GM12878 (cell line): ENCODE measurements at regions not wholly inside any gene's neighbourhood (a gene's known extent, or its start where the extent isn't known, plus 50 kb on each side); places are given as distances from the start of the nearest gene placed in this dataset.

ENCODE experiments used
- ATAC-seq: fragments of 200-7000 bp; cut with Tn5 transposase; 3 replicates; pipeline ENCODE4 v1.9.1; 2020; ENCODE audit warnings: mild to moderate bottlenecking, moderate library complexity
- BruUV-seq: library from RNA; stranded (reverse); fragments of 400-500 nt; replicated peaks from 2 replicates; lab custom pipeline; 2021; lab: Mats Ljungman, UMichigan
- CTCF ChIA-PET: fragments of 300-600 bp; sonication (Branson Sonifier 250); formaldehyde crosslinking; extraction: SDS; loops from one replicate; lab custom pipeline; 2021; ENCODE audit warnings: inconsistent platforms; lab: Yijun Ruan, JAX
- POLR2A ChIA-PET: fragments of 350-600 bp; formaldehyde crosslinking; extraction: SDS; loops from one replicate; lab custom pipeline; 2021; ENCODE audit warnings: inconsistent platforms; lab: Charles Lee
- RAD21 ChIA-PET: fragments of 300-600 bp; sonication (Branson Sonifier 250); formaldehyde crosslinking; loops from one replicate; lab custom pipeline; 2023; ENCODE audit warnings: antibody characterized with exemption; ENCODE audit not compliant: unreplicated experiment; lab: Charles Lee
- SMC1A ChIA-PET: fragments of 300-600 bp; sonication (Branson Sonifier 250); formaldehyde crosslinking; loops from one replicate; lab custom pipeline; 2023; ENCODE audit not compliant: unreplicated experiment, uncharacterized antibody; lab: Charles Lee
- DNase-seq: peaks from one replicate; pipeline ENCODE4 v3.0.0-alpha.2; 2011; ENCODE audit warnings: low read depth, low spot score
- FAIRE-seq: peaks from 3 replicates; lab custom pipeline; 2011; peaks lifted over from hg19 to GRCh38; lab: Jason Lieb, UNC
- H2AFZ ChIP-seq: 2 replicates; pipeline ENCODE4 v1.6.0; 2011; ENCODE audit warnings: low read depth, low read length, control low read depth; ENCODE audit not compliant: control insufficient read depth
- H3K27ac ChIP-seq: 2 replicates; pipeline ENCODE4 v1.5.1; 2011; ENCODE audit warnings: control low read depth; ENCODE audit not compliant: control insufficient read depth, insufficient read depth
- H3K27me3 ChIP-seq, 2 experiments: replicated peaks in 1 of 2; 2 replicates each; pipeline versions ENCODE4 v1.6.0 to v1.6.1; 2011; ENCODE audit warnings: low read length in 1 of 2; ENCODE audit not compliant: control insufficient read depth in 2 of 2, insufficient read depth in 2 of 2
- H3K36me3 ChIP-seq, 2 experiments: 2 replicates each; pipeline ENCODE4 v1.5.1; 2011; ENCODE audit warnings: low read length in 1 of 2; ENCODE audit not compliant: control insufficient read depth in 2 of 2, insufficient read depth in 2 of 2
- H3K4me1 ChIP-seq: 2 replicates; pipeline ENCODE4 v1.6.1; 2011; ENCODE audit warnings: mild to moderate bottlenecking, low read length, moderate library complexity, mixed read lengths; ENCODE audit not compliant: control insufficient read depth, insufficient read depth
- H3K4me2 ChIP-seq: 2 replicates; pipeline ENCODE4 v1.6.0; 2011; ENCODE audit warnings: control low read depth; ENCODE audit not compliant: control insufficient read depth, insufficient read depth
- H3K4me3 ChIP-seq: fragments of 200-600 bp; sonication (generic); 2 replicates; pipeline ENCODE4 v1.5.1; 2016
- H3K79me2 ChIP-seq: 2 replicates; pipeline ENCODE4 v1.6.0; 2011; ENCODE audit warnings: low read length; ENCODE audit not compliant: control insufficient read depth, insufficient read depth
- H3K9ac ChIP-seq: 2 replicates; pipeline ENCODE4 v1.8.0; 2011; ENCODE audit warnings: low read length, control low read depth, mixed read lengths; ENCODE audit not compliant: control insufficient read depth, insufficient read depth
- H3K9me3 ChIP-seq: replicated peaks from 3 replicates; pipeline ENCODE4 v1.5.1; 2011; ENCODE audit warnings: mild to moderate bottlenecking, low read length; ENCODE audit not compliant: control insufficient read depth, insufficient read depth
- H4K20me1 ChIP-seq: 2 replicates; pipeline ENCODE4 v1.6.0; 2011; ENCODE audit not compliant: control insufficient read depth, insufficient read depth
- BCL11A ChIP-seq: IDR thresholded peaks from 2 replicates; pipeline ENCODE4 v1.6.1; 2011; ENCODE audit warnings: low read depth, low read length
- CBX5 ChIP-seq: sonication (generic); IDR thresholded peaks from 2 replicates; pipeline ENCODE4 v1.6.1; 2016; ENCODE audit warnings: low read depth, moderate library complexity, mild to moderate bottlenecking, inconsistent platforms
- CHD2 ChIP-seq: IDR thresholded peaks from 2 replicates; pipeline ENCODE4 v1.6.1; 2011; ENCODE audit warnings: low read depth, low read length, improper control_type of control experiment, borderline replicate concordance
- CTCF ChIP-seq, 3 experiments: IDR thresholded peaks in 2 of 3; conservative IDR thresholded peaks in 1 of 3; 2 replicates each; pipeline ENCODE4 v1.5.1; 2011; ENCODE audit warnings: low read depth in 3 of 3, low read length in 3 of 3, mild to moderate bottlenecking in 3 of 3, control low read depth in 2 of 3, moderate library complexity in 2 of 3, inconsistent platforms in 1 of 3, mixed read lengths in 1 of 3; ENCODE audit not compliant: control insufficient read depth in 2 of 3, insufficient read depth in 1 of 3; ENCODE audit errors: extremely low read depth in 1 of 3
- RCOR1 ChIP-seq: conservative IDR thresholded peaks from 2 replicates; pipeline ENCODE4 v1.6.1; 2012; ENCODE audit warnings: low read depth, low read length, improper control_type of control experiment
- ZBTB40 ChIP-seq: fragments of 450-650 bp; IDR thresholded peaks from 2 replicates; pipeline ENCODE4 v1.6.1; 2016; ENCODE audit warnings: mild to moderate bottlenecking, moderate library complexity, borderline replicate concordance
- ZNF274 ChIP-seq: IDR thresholded peaks from one replicate; pipeline ENCODE4 v1.8.0; 2011; ENCODE audit not compliant: insufficient read length, insufficient read depth
- WGBS: methylation state at CpG from one replicate; pipeline ENCODE4 v1.1.6; 2016; ENCODE audit warnings: low lambda C conversion rate; ENCODE audit not compliant: insufficient replicate concordance, insufficient coverage; ENCODE audit errors: missing lambda C conversion rate; 5-methylcytosine and 5-hydroxymethylcytosine counted together
- in situ Hi-C: fragments of 300-500 bp; cut with MboI; formaldehyde crosslinking; loops from 9 replicates; pipeline ENCODE4 v1.14.3; 2018; ENCODE audit warnings: mixed read lengths
- intact Hi-C: fragments of 100-400 bp; cut with micrococcal nuclease; formaldehyde crosslinking; loops from one replicate; pipeline ENCODE4 v1.14.2; 2022; ENCODE audit not compliant: unreplicated experiment
- TF ChIP-seq, protein P1 (sequence below): IDR thresholded peaks from 2 replicates; pipeline ENCODE4 v1.6.1; 2012; ENCODE audit warnings: mild to moderate bottlenecking, low read depth, low read length

DNA sequence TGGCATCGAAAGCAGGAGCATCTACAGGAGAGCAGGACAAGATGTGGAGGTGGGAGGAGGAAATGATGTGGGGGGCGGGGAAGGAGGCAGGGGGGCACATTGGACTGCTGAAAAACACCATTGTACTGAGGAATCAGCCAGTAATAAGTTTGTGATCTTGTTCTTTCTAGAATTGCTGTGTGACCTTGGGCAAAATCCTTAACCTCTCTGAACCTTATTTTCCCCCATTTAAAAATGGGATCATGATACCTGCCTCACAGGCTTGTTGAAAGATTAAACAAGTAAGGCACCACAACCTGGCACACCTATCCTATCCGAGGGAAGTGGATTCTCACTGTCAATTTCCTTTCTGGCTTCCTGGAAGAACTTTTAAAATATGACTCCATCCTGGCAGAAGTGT lies 56.9 kb upstream of the ARRDC4 start (continued):
- TF ChIP-seq ZNF274 (no peak), RCOR1 (no peak), CBX5 (no peak), CHD2 (no peak)

DNA sequence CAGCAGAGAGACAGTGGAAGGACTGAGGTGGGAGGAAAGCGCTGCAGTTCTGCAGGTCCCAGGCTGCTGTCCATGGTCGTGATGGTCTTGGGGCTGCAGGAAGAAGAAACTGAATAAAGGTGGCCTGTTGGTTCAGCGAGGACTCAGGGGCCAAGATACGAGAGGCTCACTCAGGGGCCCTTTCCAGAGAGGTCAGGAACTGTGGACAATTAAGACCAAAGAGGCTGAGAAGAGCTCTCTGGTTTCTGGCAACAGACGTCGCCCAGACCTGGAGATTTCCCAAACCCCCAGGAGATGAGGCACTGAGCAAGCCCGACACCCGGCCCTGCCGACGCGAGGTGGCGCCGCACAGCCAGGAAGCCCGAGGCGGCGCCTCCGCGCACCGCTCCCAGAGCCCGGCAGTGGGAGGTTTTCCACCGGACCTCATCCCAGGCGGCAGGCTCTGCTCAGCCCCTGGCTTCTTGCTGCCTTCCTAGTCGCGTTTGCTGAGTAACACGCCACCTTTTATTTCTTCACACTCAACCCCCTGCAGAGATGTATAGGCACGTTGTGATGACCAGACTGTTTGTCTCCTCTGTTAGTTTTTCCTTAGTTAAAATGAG lies 56.4 kb upstream of the ARRDC4 start:
- H3K36me3 ChIP-seq: no peaks in the 10 kb centered on the region
- FAIRE-seq: no peak
- no peaks in the 10 kb centered on the region for H3K9me3 ChIP-seq
- H4K20me1 ChIP-seq: no peaks in the 10 kb centered on the region
- H2AFZ ChIP-seq: no peak overlapping the region
- TF ChIP-seq CTCF (IDR thresholded peaks at IDR 0.05 in 2 of 3, conservative IDR thresholded peaks at IDR 0.05 in 1 of 3; ENCODE audit: control insufficient read depth in 2 of 3, extremely low read depth in 1 of 3, insufficient read depth in 1 of 3, low read depth in 3 of 3, low read length in 3 of 3): 0 out of 6 replicates have a peak, but pooled peaks of 1 of the 3 experiments have one; percentile 6
- TF ChIP-seq, protein P1, sequence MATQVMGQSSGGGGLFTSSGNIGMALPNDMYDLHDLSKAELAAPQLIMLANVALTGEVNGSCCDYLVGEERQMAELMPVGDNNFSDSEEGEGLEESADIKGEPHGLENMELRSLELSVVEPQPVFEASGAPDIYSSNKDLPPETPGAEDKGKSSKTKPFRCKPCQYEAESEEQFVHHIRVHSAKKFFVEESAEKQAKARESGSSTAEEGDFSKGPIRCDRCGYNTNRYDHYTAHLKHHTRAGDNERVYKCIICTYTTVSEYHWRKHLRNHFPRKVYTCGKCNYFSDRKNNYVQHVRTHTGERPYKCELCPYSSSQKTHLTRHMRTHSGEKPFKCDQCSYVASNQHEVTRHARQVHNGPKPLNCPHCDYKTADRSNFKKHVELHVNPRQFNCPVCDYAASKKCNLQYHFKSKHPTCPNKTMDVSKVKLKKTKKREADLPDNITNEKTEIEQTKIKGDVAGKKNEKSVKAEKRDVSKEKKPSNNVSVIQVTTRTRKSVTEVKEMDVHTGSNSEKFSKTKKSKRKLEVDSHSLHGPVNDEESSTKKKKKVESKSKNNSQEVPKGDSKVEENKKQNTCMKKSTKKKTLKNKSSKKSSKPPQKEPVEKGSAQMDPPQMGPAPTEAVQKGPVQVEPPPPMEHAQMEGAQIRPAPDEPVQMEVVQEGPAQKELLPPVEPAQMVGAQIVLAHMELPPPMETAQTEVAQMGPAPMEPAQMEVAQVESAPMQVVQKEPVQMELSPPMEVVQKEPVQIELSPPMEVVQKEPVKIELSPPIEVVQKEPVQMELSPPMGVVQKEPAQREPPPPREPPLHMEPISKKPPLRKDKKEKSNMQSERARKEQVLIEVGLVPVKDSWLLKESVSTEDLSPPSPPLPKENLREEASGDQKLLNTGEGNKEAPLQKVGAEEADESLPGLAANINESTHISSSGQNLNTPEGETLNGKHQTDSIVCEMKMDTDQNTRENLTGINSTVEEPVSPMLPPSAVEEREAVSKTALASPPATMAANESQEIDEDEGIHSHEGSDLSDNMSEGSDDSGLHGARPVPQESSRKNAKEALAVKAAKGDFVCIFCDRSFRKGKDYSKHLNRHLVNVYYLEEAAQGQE: peak; percentile 31; the same call in 1 of the 2 replicates
- no peak for TF ChIP-seq ZBTB40
- no peak for TF ChIP-seq BCL11A
- intact Hi-C loops (loop anchor here (10.0 kb wide), 1 partner anchor 59 kb away; no protein-coding TSS in a partner anchor), in situ Hi-C loops (loop anchor here (10.0 kb wide), 1 partner anchor 521 kb away; no protein-coding TSS in a partner anchor)
- no peaks in the 10 kb centered on the region for H3K4me1 ChIP-seq
- WGBS: 17% methylated on average over 26 of the region's 26 CpGs
- no peaks in the 10 kb centered on the region for H3K27me3 ChIP-seq
- POLR2A ChIA-PET: no interaction called here
- ATAC-seq: no peak
- DNase-seq: no peak
- SMC1A ChIA-PET: no interaction called here
- RAD21 ChIA-PET: no interaction called here
- no peak overlapping the region for H3K27ac ChIP-seq
- no TSS peak for BruUV-seq
- no peaks in the 10 kb centered on the region for H3K79me2 ChIP-seq
- no peak overlapping the region for H3K9ac ChIP-seq
- no peak overlapping the region for H3K4me3 ChIP-seq
- CTCF ChIA-PET: interaction anchor here (1.6 kb wide), 1 partner anchor 12 kb away, joined by 4 read pairs; no protein-coding TSS in a partner anchor
- no peak overlapping the region for H3K4me2 ChIP-seq
